Sigmoid colon (tissue), 6 donors: ENCODE measurements at regions not wholly inside any gene's neighbourhood (a gene's known extent, or its start where the extent isn't known, plus 50 kb on each side); places are given as distances from the start of the nearest gene placed in this dataset.
A peak's percentile ranks its signal among the peaks of the same experiment; 100 is the strongest.

Source experiments
- DNase-seq: peaks from one replicate; pipeline ENCODE4 v3.0.0-alpha.2; 2019
- H3K27ac ChIP-seq, 4 donors: fragments of 200-600 bp; sonication (generic); one replicate each; pipeline ENCODE4 v1.5.1; 2016 to 2019; ENCODE audit warnings: mild to moderate bottlenecking in 1 of 4
- H3K27me3 ChIP-seq, 3 donors: fragments of 200-600 bp; sonication (generic); one replicate each; pipeline ENCODE4 v1.5.1; 2019; ENCODE audit warnings: mild to moderate bottlenecking in 1 of 3
- H3K36me3 ChIP-seq, 4 donors: fragments of 200-600 bp; sonication (generic); one replicate each; pipeline ENCODE4 v1.5.1; 2016 to 2019
- H3K4me1 ChIP-seq, 4 donors: fragments of 200-600 bp; sonication (generic); one replicate each; pipeline ENCODE4 v1.5.1; 2017 to 2019
- H3K4me3 ChIP-seq, 4 donors: fragments of 200-600 bp; sonication (generic); one replicate each; pipeline ENCODE4 v1.5.1; 2017 to 2019; ENCODE audit warnings: mild to moderate bottlenecking in 2 of 4, moderate library complexity in 1 of 4
- H3K9me3 ChIP-seq, 4 donors: fragments of 200-600 bp in 3 of 4; sonication (generic) in 3 of 4; one replicate each; pipeline versions ENCODE4 v1.5.1 to v1.6.1; 2013 to 2019
- CTCF ChIP-seq, 4 experiments: fragments of 450-650 bp in 3 of 4; fragments of 200-600 bp in 1 of 4; IDR thresholded peaks; one replicate each; pipeline ENCODE4 v1.5.1; 2016 to 2019; ENCODE audit warnings: antibody characterized with exemption in 4 of 4, mild to moderate bottlenecking in 3 of 4, moderate library complexity in 2 of 4
- EP300 ChIP-seq, 4 donors: sonication (generic); formaldehyde crosslinking; IDR thresholded peaks; one replicate each; pipeline ENCODE4 v1.6.1; 2017; ENCODE audit warnings: antibody characterized with exemption in 4 of 4
- POLR2A ChIP-seq, 2 donors: fragments of 450-650 bp; IDR thresholded peaks; one replicate each; pipeline ENCODE4 v1.6.1; 2016; ENCODE audit warnings: antibody characterized with exemption in 2 of 2, mild to moderate bottlenecking in 2 of 2, moderate library complexity in 2 of 2
- POLR2AphosphoS5 ChIP-seq, 4 donors: sonication (generic); formaldehyde crosslinking; IDR thresholded peaks; one replicate each; pipeline ENCODE4 v1.6.1; 2017; ENCODE audit warnings: antibody characterized with exemption in 4 of 4
- WGBS, 2 donors: extraction: QIAGEN DNeasy Blood & Tissue Kit; methylation state at CpG; one replicate each; pipeline ENCODE4 v1.1.7; 2013; 5-methylcytosine and 5-hydroxymethylcytosine counted together
- intact Hi-C: fragments of 100-400 bp; cut with DNase I; formaldehyde crosslinking; loops from one replicate; pipeline ENCODE4 v1.15.1; 2023
- donor health status: healthy with polysubstance abuse.
- donor health status: healthy.

GRCh38 chr5:124669956-124670721, 76.3 kb downstream of the ZNF608 start:
- Histone ChIP-seq H3K36me3 (no peaks in the 10 kb centered on the region), H3K4me1 (peaks cover 0 to 85% (median 59%) of the 10 kb centered on the region in 4 donors), H3K4me3 (no peak overlapping the region), H3K27me3 (no peaks in the 10 kb centered on the region), H3K9me3 (no peaks in the 10 kb centered on the region), H3K27ac (peak overlapping the region; percentile 19 to 60 (median 38))
- WGBS, 2 donors, result 81 to 82% methylated on average over 7 of the region's 7 CpGs
- DNase-seq, result no peak
- TF ChIP-seq EP300 (IDR thresholded peaks at IDR 0.05) (no peak), CTCF (IDR thresholded peaks at IDR 0.05) (no peak), POLR2A (IDR thresholded peaks at IDR 0.05) (no peak), POLR2AphosphoS5 (IDR thresholded peaks at IDR 0.05) (no peak)
- intact Hi-C loops, result no loop called here

GRCh38 chr5:124669300-124669648, 77.2 kb downstream of the ZNF608 start:
- no peak for DNase-seq
- 90 to 91% methylated on average over 4 of the region's 4 CpGs for WGBS, 2 donors
- intact Hi-C loops, result no loop called here
- H3K27ac ChIP-seq, result peak overlapping the region in 3 of 4 donors; percentile 19 to 60 (median 43)
- H3K27me3 ChIP-seq, result no peaks in the 10 kb centered on the region
- no peak for TF ChIP-seq POLR2A (IDR thresholded peaks at IDR 0.05)
- no peak for TF ChIP-seq EP300 (IDR thresholded peaks at IDR 0.05)
- TF ChIP-seq CTCF (IDR thresholded peaks at IDR 0.05), result no peak
- no peak for TF ChIP-seq POLR2AphosphoS5 (IDR thresholded peaks at IDR 0.05)
- no peaks in the 10 kb centered on the region for H3K36me3 ChIP-seq
- H3K4me1 ChIP-seq, result peaks cover 0 to 77% (median 58%) of the 10 kb centered on the region in 4 donors
- H3K9me3 ChIP-seq, result no peaks in the 10 kb centered on the region
- H3K4me3 ChIP-seq, result no peak overlapping the region

GRCh38 chr5:124668353-124669299, 77.8 kb downstream of the ZNF608 start:
- no peaks in the 10 kb centered on the region for H3K27me3 ChIP-seq
- no peak overlapping the region for H3K4me3 ChIP-seq
- H3K4me1 ChIP-seq, result peaks cover 0 to 78% (median 56%) of the 10 kb centered on the region in 4 donors
- TF ChIP-seq CTCF (IDR thresholded peaks at IDR 0.05), result no peak
- TF ChIP-seq POLR2A (IDR thresholded peaks at IDR 0.05), result no peak
- no peak for TF ChIP-seq EP300 (IDR thresholded peaks at IDR 0.05)
- no peak for TF ChIP-seq POLR2AphosphoS5 (IDR thresholded peaks at IDR 0.05)
- H3K27ac ChIP-seq, result peak overlapping the region in 3 of 4 donors; percentile 19 to 60 (median 43)
- no peaks in the 10 kb centered on the region for H3K9me3 ChIP-seq
- WGBS, 2 donors, result 60 to 78% methylated on average over 7 of the region's 7 CpGs
- intact Hi-C loops, result no loop called here
- DNase-seq, result no peak
- H3K36me3 ChIP-seq, result no peaks in the 10 kb centered on the region

GRCh38 chr5:124665625-124666024, 80.8 kb downstream of the ZNF608 start:
- Histone ChIP-seq H3K4me1 (peaks cover 0 to 78% (median 61%) of the 10 kb centered on the region in 4 donors), H3K36me3 (no peaks in the 10 kb centered on the region)

More at GRCh38 chr5:124665625-124666024, 80.8 kb downstream of the ZNF608 start:
- Histone ChIP-seq H3K4me3 (no peak overlapping the region), H3K27ac (no peak overlapping the region), H3K9me3 (no peaks in the 10 kb centered on the region), H3K27me3 (no peaks in the 10 kb centered on the region)
- DNase-seq, result no peak
- intact Hi-C loops, result no loop called here
- no peak for TF ChIP-seq EP300 (IDR thresholded peaks at IDR 0.05)
- no peak for TF ChIP-seq CTCF (IDR thresholded peaks at IDR 0.05)
- no peak for TF ChIP-seq POLR2A (IDR thresholded peaks at IDR 0.05)
- TF ChIP-seq POLR2AphosphoS5 (IDR thresholded peaks at IDR 0.05), result no peak
